ENCODE measurements at regions not wholly inside any gene's neighbourhood (a gene's known extent, or its start where the extent isn't known, plus 50 kb on each side); places are given as distances from the start of the nearest gene placed in this dataset.

DNA sequence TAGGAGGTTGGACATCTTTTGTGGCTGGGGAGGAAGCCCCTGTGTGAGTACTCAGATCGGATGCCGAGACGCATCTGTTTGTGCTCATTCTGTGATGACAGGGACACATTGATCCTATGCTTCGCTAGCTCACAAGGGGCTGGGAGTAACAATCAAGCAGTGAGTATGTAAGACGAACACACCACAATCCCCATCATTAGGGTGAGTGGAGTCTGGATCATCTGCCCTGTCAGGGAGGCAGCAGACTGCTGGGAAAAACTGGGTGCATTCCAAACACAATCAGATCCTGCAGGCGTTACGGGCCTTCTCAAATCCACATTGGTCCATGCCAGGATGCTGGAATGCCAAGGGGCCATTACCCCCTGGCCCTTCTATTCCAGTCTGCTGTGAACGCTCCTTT, 64.1 kb upstream of the TSHZ3 start:
- TF ChIP-seq, protein P1, sequence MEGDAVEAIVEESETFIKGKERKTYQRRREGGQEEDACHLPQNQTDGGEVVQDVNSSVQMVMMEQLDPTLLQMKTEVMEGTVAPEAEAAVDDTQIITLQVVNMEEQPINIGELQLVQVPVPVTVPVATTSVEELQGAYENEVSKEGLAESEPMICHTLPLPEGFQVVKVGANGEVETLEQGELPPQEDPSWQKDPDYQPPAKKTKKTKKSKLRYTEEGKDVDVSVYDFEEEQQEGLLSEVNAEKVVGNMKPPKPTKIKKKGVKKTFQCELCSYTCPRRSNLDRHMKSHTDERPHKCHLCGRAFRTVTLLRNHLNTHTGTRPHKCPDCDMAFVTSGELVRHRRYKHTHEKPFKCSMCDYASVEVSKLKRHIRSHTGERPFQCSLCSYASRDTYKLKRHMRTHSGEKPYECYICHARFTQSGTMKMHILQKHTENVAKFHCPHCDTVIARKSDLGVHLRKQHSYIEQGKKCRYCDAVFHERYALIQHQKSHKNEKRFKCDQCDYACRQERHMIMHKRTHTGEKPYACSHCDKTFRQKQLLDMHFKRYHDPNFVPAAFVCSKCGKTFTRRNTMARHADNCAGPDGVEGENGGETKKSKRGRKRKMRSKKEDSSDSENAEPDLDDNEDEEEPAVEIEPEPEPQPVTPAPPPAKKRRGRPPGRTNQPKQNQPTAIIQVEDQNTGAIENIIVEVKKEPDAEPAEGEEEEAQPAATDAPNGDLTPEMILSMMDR (IDR thresholded peaks at IDR 0.05; ENCODE audit: low read length) = no peak
- TF ChIP-seq EZH2phosphoT487 (IDR thresholded peaks at IDR 0.05; ENCODE audit: low read length) (no peak), EZH2 (optimal IDR thresholded peaks at IDR 0.05; ENCODE audit: low read depth, low read length) (no peak)
- Histone ChIP-seq H4K20me1 (ENCODE audit: insufficient read depth, low read length) (no peaks in the 10 kb centered on the region), H3K36me3 (replicated peaks; ENCODE audit: insufficient read depth, low read length) (no peaks in the 10 kb centered on the region), H3K27ac (ENCODE audit: low read length) (no peak overlapping the region), H3K27me3 (replicated peaks; ENCODE audit: insufficient read depth, low read length) (peaks cover 18% of the 10 kb centered on the region), H3K9me3 (replicated peaks; ENCODE audit: insufficient read depth, low read length) (no peaks in the 10 kb centered on the region), H3K4me3 (ENCODE audit: low read length) (no peak overlapping the region), H3K9me2 (replicated peaks; ENCODE audit: insufficient read depth, low read length) (no peaks in the 10 kb centered on the region), H2AFZ (ENCODE audit: low read length) (no peak overlapping the region), H3K79me2 (ENCODE audit: low read length) (no peaks in the 10 kb centered on the region), H3F3A (ENCODE audit: insufficient read depth, low read length) (no peaks in the 10 kb centered on the region), H3K4me2 (ENCODE audit: low read depth, low read length) (no peak overlapping the region), H3K4me1 (ENCODE audit: low read length) (no peaks in the 10 kb centered on the region), H3K9ac (ENCODE audit: low read length) (no peak overlapping the region)
- DNase-seq = no peak

DNA sequence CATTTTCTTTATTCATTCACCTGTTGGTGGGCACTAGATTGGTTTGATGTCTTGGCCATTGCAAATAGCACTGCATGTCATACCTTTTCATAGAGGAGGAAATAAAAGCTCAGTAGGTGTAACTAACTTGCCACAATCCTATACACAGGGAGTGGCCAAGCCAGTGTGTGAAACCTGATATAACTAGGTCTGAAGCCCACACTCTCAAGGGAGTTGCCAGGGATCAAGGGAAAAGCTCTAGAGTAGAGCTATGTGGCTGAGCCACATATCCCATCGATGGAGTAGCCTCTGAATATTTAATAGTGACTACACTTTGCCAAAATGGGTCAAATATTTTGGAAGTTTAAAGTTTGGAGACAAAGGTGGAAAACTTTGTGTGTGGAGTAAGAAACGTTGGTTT, 66.1 kb upstream of the TSHZ3 start:
- no peak overlapping the region for H3K4me2 ChIP-seq (ENCODE audit: low read depth, low read length)
- TF ChIP-seq EZH2 (optimal IDR thresholded peaks at IDR 0.05; ENCODE audit: low read depth, low read length) = no peak
- TF ChIP-seq, protein P1 (IDR thresholded peaks at IDR 0.05; ENCODE audit: low read length) = no peak
- no peak for TF ChIP-seq EZH2phosphoT487 (IDR thresholded peaks at IDR 0.05; ENCODE audit: low read length)
- no peak for DNase-seq

DNA sequence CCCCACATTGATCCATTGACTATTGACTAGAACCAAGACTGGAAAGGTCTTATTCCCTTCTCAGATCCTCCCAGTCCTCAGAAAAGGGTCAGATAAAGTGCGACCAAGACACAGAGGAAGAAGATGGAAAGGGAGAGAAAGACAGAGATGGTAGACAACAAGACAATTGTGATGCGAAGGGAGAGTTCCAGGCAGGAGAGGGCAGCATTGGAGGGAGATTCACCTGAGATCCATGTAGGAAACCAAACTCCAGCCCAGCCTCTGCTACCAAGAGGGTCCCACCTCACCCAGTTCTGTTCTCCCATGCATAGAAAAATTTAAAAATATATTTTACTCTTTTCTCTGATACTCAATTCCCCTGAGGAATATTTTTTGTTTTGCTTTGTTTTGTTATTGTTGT, 67.3 kb upstream of the TSHZ3 start:
- Histone ChIP-seq H3K27me3 (replicated peaks; ENCODE audit: insufficient read depth, low read length) (peaks cover 41% of the 10 kb centered on the region), H3K79me2 (ENCODE audit: low read length) (no peaks in the 10 kb centered on the region), H3K9me2 (replicated peaks; ENCODE audit: insufficient read depth, low read length) (no peaks in the 10 kb centered on the region), H2AFZ (ENCODE audit: low read length) (no peak overlapping the region), H3K4me2 (ENCODE audit: low read depth, low read length) (no peak overlapping the region), H3F3A (ENCODE audit: insufficient read depth, low read length) (no peaks in the 10 kb centered on the region), H3K36me3 (replicated peaks; ENCODE audit: insufficient read depth, low read length) (no peaks in the 10 kb centered on the region), H3K9ac (ENCODE audit: low read length) (no peak overlapping the region), H3K27ac (ENCODE audit: low read length) (no peak overlapping the region), H3K4me3 (ENCODE audit: low read length) (no peak overlapping the region), H4K20me1 (ENCODE audit: insufficient read depth, low read length) (no peaks in the 10 kb centered on the region), H3K4me1 (ENCODE audit: low read length) (no peaks in the 10 kb centered on the region), H3K9me3 (replicated peaks; ENCODE audit: insufficient read depth, low read length) (no peaks in the 10 kb centered on the region)
- no peak for DNase-seq
- TF ChIP-seq, protein P1 (IDR thresholded peaks at IDR 0.05; ENCODE audit: low read length) = no peak
- TF ChIP-seq EZH2phosphoT487 (IDR thresholded peaks at IDR 0.05; ENCODE audit: low read length) (no peak), EZH2 (optimal IDR thresholded peaks at IDR 0.05; ENCODE audit: low read depth, low read length) (no peak)

More for the DNA sequence above, 66.1 kb upstream of the TSHZ3 start:
- H3K4me3 ChIP-seq (ENCODE audit: low read length) = no peak overlapping the region
- H3K27me3 ChIP-seq (replicated peaks; ENCODE audit: insufficient read depth, low read length) = peaks cover 29% of the 10 kb centered on the region
- H4K20me1 ChIP-seq (ENCODE audit: insufficient read depth, low read length) = no peaks in the 10 kb centered on the region
- H3K9me2 ChIP-seq (replicated peaks; ENCODE audit: insufficient read depth, low read length) = no peaks in the 10 kb centered on the region
- no peaks in the 10 kb centered on the region for H3K4me1 ChIP-seq (ENCODE audit: low read length)
- H3K27ac ChIP-seq (ENCODE audit: low read length) = no peak overlapping the region
- H3K9me3 ChIP-seq (replicated peaks; ENCODE audit: insufficient read depth, low read length) = no peaks in the 10 kb centered on the region
- no peak overlapping the region for H3K9ac ChIP-seq (ENCODE audit: low read length)
- H3F3A ChIP-seq (ENCODE audit: insufficient read depth, low read length) = no peaks in the 10 kb centered on the region
- H3K79me2 ChIP-seq (ENCODE audit: low read length) = no peaks in the 10 kb centered on the region
- no peaks in the 10 kb centered on the region for H3K36me3 ChIP-seq (replicated peaks; ENCODE audit: insufficient read depth, low read length)
- H2AFZ ChIP-seq (ENCODE audit: low read length) = no peak overlapping the region

Measured in MM.1S (cell line).